Endodermal cell (in vitro differentiated cells): ENCODE measurements at regions not wholly inside any gene's neighbourhood (a gene's known extent, or its start where the extent isn't known, plus 50 kb on each side); places are given as distances from the start of the nearest gene placed in this dataset.
A peak's percentile ranks its signal among the peaks of the same experiment; 100 is the strongest.

ENCODE experiments used
- DNase-seq: peaks from one replicate; pipeline ENCODE4 v3.0.0-alpha.2; 2017
- H3K27ac ChIP-seq: 2 replicates; pipeline ENCODE4 v1.5.1; 2013; ENCODE audit warnings: mild to moderate bottlenecking, low read depth, low read length, moderate library complexity
- H3K27me3 ChIP-seq: 2 replicates; pipeline ENCODE4 v1.6.1; 2013; ENCODE audit warnings: mild to moderate bottlenecking, low read length, moderate library complexity; ENCODE audit not compliant: insufficient read depth, control insufficient read depth, poor library complexity, severe bottlenecking
- H3K36me3 ChIP-seq: 2 replicates; pipeline ENCODE4 v1.7.0; 2013; ENCODE audit warnings: mild to moderate bottlenecking, low read length, moderate library complexity; ENCODE audit not compliant: control insufficient read depth, insufficient read depth
- H3K4me1 ChIP-seq: one replicate; pipeline ENCODE4 v1.7.0; 2013; ENCODE audit warnings: low read length; ENCODE audit not compliant: control insufficient read depth, insufficient read depth
- H3K4me3 ChIP-seq: 2 replicates; pipeline ENCODE4 v1.5.1; 2013; ENCODE audit warnings: mild to moderate bottlenecking, low read length, moderate library complexity
- H3K9ac ChIP-seq: 2 replicates; pipeline ENCODE4 v1.6.1; 2013; ENCODE audit warnings: mild to moderate bottlenecking, low read length, moderate library complexity; ENCODE audit not compliant: poor library complexity, severe bottlenecking; ENCODE audit errors: extremely low read depth
- H3K9me3 ChIP-seq: 2 replicates; pipeline ENCODE4 v1.6.1; 2013; ENCODE audit warnings: mild to moderate bottlenecking, low read length, moderate library complexity; ENCODE audit not compliant: control insufficient read depth
- H3K27ac Mint-ChIP-seq: 2 replicates; pipeline ENCODE4 v1.8.0; 2020; ENCODE audit warnings: mixed read lengths
- H3K27me3 Mint-ChIP-seq: 2 replicates; pipeline ENCODE4 v1.8.0; 2021; ENCODE audit warnings: mild to moderate bottlenecking, mixed read lengths; ENCODE audit not compliant: insufficient read depth
- H3K36me3 Mint-ChIP-seq: 2 replicates; pipeline ENCODE4 v1.8.0; 2020; ENCODE audit warnings: low read depth, mixed read lengths
- H3K4me1 Mint-ChIP-seq: 2 replicates; pipeline ENCODE4 v1.8.0; 2020; ENCODE audit warnings: mixed read lengths
- H3K4me3 Mint-ChIP-seq: 2 replicates; pipeline ENCODE4 v1.8.0; 2020; ENCODE audit warnings: mild to moderate bottlenecking, moderate library complexity, mixed read lengths
- H3K9me3 Mint-ChIP-seq: 2 replicates; pipeline ENCODE4 v1.8.0; 2020; ENCODE audit warnings: mild to moderate bottlenecking, mixed read lengths
- WGBS, 2 experiments: methylation state at CpG; one replicate each; pipeline versions ENCODE4 v1.1.5 to v1.1.7; 2013; ENCODE audit warnings: missing lambda C conversion rate in 2 of 2, mixed read lengths in 1 of 2; ENCODE audit not compliant: insufficient coverage in 1 of 2, insufficient read length in 1 of 2; 5-methylcytosine and 5-hydroxymethylcytosine counted together
- TF ChIP-seq, protein P1 (sequence below): fragments of 200-600 bp; sonication (generic); conservative IDR thresholded peaks from 2 replicates; pipeline ENCODE4 v1.5.0; 2021; ENCODE audit warnings: antibody characterized with exemption, mild to moderate bottlenecking

DNA sequence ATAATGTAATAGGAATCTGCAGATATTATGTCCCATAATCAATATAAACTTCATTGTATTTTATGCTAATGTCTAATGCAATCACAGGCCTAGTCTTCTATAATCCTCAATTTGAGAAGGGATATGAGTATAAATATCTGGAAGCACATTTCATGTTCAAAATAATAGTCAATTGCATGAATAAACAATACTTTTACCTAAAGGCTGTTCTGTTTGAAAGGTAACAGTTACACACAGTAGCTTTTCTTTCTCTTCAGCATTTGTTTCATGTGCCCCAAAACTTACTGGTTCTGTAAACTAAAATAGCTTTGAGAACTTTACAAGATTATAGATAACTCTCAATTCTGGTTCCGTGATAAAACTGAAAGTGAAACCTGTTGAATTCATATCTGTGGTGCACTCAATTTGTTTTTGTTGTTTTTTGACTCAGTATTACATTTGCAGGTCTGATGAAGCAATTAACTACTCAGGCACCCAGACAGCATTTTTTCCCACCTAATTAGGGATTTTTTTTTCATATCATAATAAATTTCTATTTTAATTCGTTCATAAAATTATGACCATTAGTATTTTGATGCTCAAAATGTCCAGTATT lies 1193.8 kb downstream of the SLITRK1 start:
- Histone ChIP-seq H3K9me3 (peaks cover 5% of the 10 kb centered on the region), H3K36me3 (no peaks in the 10 kb centered on the region), H3K4me3 (no peak overlapping the region), H3K27me3 (no peaks in the 10 kb centered on the region), H3K27ac (no peak overlapping the region), H3K9ac (no peak overlapping the region), H3K4me1 (no peaks in the 10 kb centered on the region)
- peaks cover 3% of the 10 kb centered on the region for H3K4me1 Mint-ChIP-seq
- no peak overlapping the region for H3K27ac Mint-ChIP-seq
- no peak for DNase-seq
- H3K9me3 Mint-ChIP-seq = peaks cover 6% of the 10 kb centered on the region
- WGBS, 2 experiments = 80 to 83% methylated on average over 1 to 2 of the region's 2 CpGs
- TF ChIP-seq, protein P1, sequence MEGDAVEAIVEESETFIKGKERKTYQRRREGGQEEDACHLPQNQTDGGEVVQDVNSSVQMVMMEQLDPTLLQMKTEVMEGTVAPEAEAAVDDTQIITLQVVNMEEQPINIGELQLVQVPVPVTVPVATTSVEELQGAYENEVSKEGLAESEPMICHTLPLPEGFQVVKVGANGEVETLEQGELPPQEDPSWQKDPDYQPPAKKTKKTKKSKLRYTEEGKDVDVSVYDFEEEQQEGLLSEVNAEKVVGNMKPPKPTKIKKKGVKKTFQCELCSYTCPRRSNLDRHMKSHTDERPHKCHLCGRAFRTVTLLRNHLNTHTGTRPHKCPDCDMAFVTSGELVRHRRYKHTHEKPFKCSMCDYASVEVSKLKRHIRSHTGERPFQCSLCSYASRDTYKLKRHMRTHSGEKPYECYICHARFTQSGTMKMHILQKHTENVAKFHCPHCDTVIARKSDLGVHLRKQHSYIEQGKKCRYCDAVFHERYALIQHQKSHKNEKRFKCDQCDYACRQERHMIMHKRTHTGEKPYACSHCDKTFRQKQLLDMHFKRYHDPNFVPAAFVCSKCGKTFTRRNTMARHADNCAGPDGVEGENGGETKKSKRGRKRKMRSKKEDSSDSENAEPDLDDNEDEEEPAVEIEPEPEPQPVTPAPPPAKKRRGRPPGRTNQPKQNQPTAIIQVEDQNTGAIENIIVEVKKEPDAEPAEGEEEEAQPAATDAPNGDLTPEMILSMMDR = no peak
- no peak overlapping the region for H3K4me3 Mint-ChIP-seq
- peaks cover 4% of the 10 kb centered on the region for H3K36me3 Mint-ChIP-seq
- no peaks in the 10 kb centered on the region for H3K27me3 Mint-ChIP-seq

DNA sequence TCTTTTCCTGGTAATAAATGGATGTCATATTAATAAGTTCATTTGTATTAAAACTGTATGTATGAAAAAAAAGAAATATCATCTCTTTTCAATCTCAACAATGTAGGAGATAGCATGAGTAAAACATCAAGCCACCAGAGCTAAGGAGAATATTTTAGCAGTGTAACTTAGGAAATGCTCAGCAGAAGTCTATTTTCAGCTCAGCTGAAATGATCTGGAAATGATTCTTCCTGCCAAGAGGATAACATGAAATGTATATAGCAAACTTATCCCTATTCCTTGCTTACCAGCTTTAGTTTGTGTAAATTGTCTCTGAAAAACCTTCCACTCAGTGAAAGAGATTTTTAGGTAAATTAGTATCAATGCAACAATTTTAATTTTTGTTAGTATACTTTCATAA lies 1194.4 kb downstream of the SLITRK1 start:
- no peak overlapping the region for H3K4me3 ChIP-seq
- no peak overlapping the region for H3K27ac Mint-ChIP-seq
- H3K36me3 Mint-ChIP-seq = peaks cover 4% of the 10 kb centered on the region
- no peaks in the 10 kb centered on the region for H3K4me1 ChIP-seq
- peaks cover 11% of the 10 kb centered on the region for H3K9me3 Mint-ChIP-seq
- no peak for DNase-seq
- no peak overlapping the region for H3K27ac ChIP-seq
- no peaks in the 10 kb centered on the region for H3K36me3 ChIP-seq
- H3K27me3 Mint-ChIP-seq = no peaks in the 10 kb centered on the region
- no peak overlapping the region for H3K4me3 Mint-ChIP-seq
- no peak overlapping the region for H3K9ac ChIP-seq
- TF ChIP-seq, protein P1 = no peak
- no peaks in the 10 kb centered on the region for H3K27me3 ChIP-seq
- H3K9me3 ChIP-seq = peaks cover 11% of the 10 kb centered on the region
- peaks cover 3% of the 10 kb centered on the region for H3K4me1 Mint-ChIP-seq

DNA sequence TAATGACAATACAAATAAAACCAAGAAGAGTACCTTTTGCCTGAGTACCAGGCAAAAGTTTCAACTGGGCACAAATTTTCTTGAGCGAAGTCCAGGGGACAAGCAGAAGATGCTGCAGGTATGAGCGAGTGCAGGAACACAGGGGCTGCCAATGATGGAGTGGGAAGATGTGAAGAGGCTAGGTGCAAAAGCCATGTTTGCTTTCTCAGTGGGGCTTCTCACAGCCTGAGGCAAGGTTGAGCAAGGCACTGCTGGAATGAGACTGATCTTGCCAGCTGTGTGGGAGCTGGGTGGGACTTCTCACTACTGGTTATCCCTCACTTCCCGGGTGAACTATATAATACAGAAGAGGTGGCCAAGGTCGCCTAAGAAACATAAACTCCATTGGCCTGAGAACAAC lies 1200.7 kb downstream of the SLITRK1 start:
- H3K4me1 Mint-ChIP-seq = peaks cover 13% of the 10 kb centered on the region
- H3K27ac Mint-ChIP-seq = no peak overlapping the region
- H3K4me3 ChIP-seq = no peak overlapping the region
- H3K9ac ChIP-seq = no peak overlapping the region
- H3K4me3 Mint-ChIP-seq = no peak overlapping the region
- H3K9me3 Mint-ChIP-seq = peaks cover 29% of the 10 kb centered on the region
- no peaks in the 10 kb centered on the region for H3K36me3 ChIP-seq
- peak; percentile 81 for DNase-seq
- no peaks in the 10 kb centered on the region for H3K27me3 ChIP-seq
- no peaks in the 10 kb centered on the region for H3K4me1 ChIP-seq
- TF ChIP-seq, protein P1 = no peak
- H3K27ac ChIP-seq = no peak overlapping the region
- WGBS, 2 experiments = 77% methylated on average over 4 of the region's 4 CpGs; no CpG with 5 or more reads in 1 of the 2 experiments
- peaks cover 7% of the 10 kb centered on the region for H3K36me3 Mint-ChIP-seq
- H3K27me3 Mint-ChIP-seq = no peaks in the 10 kb centered on the region
- H3K9me3 ChIP-seq = peaks cover 21% of the 10 kb centered on the region
